Frontal cortex (tissue), 3 donors: ENCODE measurements at regions not wholly inside any gene's neighbourhood (a gene's known extent, or its start where the extent isn't known, plus 50 kb on each side); places are given as distances from the start of the nearest gene placed in this dataset.

ENCODE experiments used
- DNase-seq, 2 donors: peaks; one replicate each; pipeline ENCODE4 v3.0.0; 2012; ENCODE audit warnings: low spot score in 2 of 2
- FAIRE-seq: peaks from 2 replicates; lab custom pipeline; 2012; peaks lifted over from hg19 to GRCh38; lab: Jason Lieb, UNC
- donor health status: control.
- donor health status: control.
- donor health status: control.

DNA sequence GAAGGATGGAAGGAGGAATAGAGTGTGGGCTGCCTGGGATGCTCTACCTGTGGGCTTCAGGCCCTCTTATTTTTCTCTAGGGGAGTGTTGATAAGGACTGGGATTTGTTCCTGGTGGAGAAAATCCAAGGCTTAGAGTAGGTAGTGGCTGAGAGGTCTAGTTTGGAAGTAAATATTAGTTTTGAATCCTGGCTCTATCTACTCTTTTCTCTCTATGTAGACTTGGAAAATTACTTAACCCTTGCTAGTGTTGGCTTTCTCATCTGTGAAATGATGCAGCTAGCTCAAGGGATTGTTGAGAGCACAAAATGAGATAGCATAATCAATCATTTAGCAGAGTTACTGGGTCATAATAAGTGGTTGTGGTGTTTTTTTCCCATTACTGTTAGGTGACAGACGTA, 102.7 kb upstream of the MLIP start:
- DNase-seq: no peak
- no peak for FAIRE-seq

DNA sequence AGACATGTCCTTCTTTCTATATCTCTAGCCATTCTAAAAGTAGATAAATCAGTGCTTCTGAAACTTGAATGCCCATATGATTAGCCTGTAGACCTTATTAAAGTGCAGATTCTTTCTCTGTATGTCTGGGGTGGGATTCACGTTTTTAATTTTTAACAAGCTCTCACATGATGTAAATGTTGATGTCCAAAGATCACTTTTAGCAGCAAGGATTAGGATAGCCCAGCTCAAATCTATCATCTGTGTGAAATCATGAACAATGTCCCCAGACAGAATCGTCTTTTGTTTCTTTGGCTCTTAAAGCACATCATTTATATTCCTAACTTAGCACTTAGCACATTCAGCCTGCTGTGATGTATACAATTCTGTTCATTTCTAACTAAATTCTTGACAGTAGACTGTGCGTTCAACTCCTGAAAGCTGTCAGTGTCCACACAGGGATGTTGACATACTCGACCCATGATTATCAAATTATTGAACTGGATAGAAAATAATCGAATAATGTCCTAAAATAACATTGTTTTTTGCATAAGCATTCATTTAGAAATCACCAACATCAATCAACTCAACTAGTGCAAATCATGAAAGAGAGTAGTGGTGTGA, 102.1 kb upstream of the MLIP start:
- DNase-seq: no peak
- FAIRE-seq: no peak

DNA sequence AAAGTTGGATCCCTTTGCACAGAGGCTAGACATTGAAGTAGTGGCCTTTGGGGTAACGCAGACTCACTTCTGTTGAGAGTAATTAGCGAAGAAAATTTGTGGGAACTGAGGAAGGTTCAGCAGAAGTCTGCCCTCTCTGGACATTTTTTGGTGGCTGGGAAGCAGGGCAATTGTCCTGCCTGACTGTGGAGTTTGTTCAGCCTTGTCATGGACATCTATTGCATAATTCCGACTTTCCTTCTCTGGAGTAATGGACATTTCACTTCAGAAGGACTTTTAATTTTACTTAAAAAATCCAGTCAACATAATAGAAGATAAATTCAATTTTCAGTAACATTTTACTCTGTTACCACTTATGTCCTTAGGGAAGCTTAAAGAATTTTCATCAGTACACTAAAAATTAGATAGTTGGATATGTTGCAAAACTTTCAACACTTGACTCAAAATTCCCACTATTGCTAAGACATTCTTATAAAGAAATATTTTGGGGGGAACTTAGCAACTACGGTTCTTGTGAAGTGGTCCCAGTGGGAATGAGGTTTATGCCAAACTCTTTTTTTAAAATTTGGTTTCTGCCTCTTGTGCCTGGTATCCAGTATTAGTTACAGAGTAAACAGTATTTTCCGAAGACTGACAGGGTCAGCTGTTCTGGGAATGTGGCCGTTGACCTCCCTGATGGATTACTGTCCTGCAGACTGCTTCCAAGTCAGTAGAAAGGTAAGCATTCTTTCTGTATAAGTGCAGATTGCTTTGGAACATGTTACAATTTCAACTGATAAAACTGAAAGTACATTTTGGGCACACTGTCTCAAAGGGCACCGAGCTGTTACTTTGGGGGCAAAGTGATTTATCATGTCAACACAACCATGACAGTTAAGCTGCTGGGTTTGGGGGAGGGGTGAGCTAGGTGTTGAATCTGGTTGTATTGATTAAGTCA, 100.6 kb upstream of the MLIP start:
- FAIRE-seq (no peak), DNase-seq (no peak)

DNA sequence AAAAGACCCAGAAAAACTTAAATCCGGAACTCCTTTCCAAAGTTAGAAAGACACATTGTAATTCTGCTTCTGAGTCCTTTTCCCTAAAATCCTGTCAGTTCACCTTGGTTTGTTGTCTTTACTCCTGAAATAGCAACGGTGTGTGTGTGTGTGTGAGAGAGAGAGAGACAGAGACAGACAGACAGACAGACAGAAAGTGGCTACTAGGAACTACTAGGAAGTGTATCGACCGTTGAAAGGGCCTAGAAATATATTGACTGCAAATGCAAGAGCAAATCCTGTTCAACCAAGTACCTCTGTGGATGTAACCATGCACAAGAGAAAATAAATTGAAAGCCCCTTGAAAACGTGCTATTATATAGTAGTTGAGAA, 100.0 kb upstream of the MLIP start:
- no peak for DNase-seq
- no peak for FAIRE-seq

DNA sequence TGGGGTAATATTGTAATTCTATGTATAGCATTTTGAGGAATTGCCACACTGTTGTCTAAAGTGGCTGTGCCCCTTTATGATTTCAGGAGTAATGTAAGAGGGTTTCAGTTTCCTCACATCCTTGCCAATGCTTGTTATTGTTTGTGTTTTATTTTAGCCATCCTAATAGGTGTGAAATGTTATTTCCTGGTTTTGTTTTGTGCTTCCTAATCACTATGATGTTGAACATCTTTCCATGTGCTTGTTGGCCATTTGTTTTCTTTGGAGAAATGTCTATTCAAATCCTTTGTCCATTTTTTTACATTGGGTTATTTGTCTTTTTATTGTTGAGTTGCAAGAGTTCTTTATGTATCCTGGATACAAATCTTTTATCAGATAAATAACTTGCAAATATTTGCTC, 97.3 kb upstream of the MLIP start:
- no peak for FAIRE-seq

DNA sequence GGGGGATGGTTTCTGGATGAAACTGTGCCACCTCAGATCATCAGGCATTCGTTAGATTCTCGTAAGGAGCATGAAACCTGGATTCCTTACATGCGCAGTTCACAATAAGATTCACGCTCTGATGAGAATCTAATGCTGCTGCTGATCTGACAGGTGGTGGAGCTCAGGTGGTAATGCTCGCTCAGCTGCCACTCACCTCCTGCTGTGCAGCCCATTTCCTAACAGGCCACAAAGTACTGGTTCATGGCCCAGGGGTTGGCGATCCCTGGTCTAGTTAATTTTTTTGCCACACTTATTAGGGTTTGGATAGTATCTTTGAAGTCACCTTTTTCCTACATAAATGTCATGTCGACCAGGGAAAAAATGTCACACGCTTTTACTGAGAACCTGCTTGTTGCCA, 96.8 kb upstream of the MLIP start:
- FAIRE-seq: no peak
- DNase-seq: no peak

More for the DNA sequence above, 97.3 kb upstream of the MLIP start:
- DNase-seq: no peak

DNA sequence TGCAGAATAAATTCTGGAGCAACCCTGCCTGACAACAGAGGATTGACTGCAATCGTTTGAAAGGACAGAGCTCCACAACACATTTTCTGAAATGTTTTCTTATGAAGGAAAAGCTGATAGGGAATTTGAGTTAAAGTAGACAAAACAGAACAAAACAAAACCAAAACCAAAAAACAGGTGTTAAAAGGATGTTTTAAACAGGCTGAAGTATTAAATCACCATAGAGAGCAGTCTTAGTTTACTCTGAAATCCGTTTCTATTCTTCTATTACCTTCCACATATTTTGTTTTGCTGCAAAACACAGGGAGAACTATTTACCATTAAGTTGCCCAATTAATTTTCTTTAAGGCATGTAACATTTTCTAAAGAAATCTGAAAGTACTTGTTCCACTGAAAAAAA, 93.4 kb upstream of the MLIP start:
- DNase-seq (no peak), FAIRE-seq (no peak)

DNA sequence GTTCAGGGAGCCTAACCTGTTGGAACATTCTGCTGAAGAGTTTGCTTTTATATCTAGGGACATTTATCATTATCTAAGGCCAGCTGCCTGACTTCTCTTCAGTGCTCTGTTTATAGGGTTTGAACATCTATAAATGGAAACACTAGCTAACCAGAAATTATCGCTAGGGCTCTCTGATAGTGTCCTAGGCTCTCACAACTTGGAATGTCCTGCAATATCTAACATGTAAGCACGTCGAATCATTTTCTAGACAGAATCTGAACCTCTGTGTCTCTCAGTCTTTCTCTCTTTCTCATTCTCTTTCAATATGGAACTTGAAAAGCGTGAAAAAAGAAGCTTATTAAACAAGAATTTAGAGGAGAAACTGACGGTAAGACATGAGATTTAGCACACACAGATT, 92.5 kb upstream of the MLIP start:
- DNase-seq: no peak
- no peak for FAIRE-seq

DNA sequence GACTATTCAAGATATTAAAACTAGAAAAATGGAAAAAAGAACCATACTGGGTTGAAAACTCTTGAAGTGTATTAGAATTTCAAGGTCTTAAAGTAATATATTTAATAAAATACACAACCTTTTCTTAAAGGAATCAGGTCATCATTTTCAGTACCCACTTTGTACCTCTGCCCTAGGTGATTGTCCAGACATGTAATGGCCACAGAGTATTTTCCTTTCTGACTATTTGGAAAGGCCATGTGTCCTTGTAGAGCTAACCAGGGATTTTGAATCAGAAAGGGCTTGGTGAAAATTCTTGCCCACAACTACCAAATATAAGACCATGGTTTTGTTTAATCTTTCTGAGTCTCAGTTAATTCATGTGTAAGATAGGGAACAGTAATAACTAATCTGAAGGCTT, 91.4 kb upstream of the MLIP start:
- DNase-seq: no peak
- no peak for FAIRE-seq

DNA sequence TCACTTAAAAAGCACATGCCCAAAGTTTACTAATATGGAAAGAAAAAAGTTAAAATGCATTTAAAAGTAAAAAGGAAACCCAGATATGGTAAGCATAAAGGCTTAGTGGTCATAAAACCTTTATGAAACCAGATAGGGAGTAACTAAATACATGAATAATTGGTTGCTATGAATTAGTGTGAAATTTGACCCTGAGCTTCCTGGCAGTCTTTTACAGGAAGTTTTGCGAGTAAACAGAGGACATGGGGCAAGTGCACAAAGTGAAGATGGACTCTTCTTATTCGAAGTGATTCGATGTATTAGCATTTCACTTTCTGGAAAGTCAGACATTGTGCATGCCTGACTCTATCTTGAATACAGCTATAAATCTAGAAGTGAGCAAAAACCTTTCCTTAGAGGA, 90.9 kb upstream of the MLIP start:
- FAIRE-seq (no peak), DNase-seq (no peak)

DNA sequence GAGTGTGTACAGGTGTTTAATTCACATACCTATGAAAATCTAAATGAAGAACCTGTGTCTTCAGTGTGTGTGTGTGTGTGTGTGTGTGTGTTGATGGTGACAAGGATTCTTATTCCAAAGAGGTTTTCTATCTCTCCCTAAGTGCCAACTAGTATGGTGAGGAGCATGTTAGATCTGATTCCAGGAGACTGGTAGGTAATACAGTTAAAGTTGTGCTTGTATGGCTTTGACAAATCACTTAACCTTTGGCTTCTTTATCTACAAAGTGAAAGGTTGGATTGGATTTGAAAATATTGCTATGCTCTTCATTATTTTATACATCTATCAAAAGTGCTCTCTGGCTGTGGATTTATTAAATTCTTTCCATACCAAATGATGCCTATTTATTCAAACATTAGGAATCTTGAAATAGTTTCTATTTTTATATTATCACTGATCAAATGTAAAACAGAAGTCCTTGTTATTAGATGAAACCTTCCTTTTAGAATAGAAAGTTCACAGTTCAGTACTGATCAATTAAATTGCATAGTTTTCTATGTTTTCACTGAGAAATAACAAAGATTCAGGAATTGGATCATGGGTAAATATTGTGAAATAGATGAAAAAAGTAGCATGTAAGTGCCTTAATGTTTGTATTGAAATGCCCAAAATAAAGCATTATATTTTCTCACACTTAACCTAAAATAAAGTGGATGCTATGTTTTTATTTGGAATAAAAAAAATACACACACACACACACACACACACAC, 84.4 kb upstream of the MLIP start:
- FAIRE-seq: no peak
- no peak for DNase-seq

DNA sequence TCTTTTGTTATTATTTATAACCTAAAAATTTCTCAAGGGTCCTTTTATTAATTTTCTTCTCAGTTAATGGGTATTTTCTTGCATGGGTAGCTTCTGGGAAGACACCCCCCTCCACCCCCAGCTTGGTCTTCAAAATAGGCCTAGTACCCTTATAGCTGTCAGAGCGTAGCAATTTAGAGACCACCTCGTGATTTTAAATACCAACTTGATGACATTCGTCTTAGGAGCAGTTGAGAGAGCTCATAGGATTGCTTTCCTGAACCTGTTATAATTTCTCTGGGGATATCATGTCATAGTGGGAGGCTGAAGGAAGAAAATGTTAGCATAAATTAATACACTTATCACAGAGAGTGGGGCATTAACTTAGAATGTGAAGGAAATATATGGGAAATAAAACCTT, 83.1 kb upstream of the MLIP start:
- DNase-seq (no peak), FAIRE-seq (no peak)

DNA sequence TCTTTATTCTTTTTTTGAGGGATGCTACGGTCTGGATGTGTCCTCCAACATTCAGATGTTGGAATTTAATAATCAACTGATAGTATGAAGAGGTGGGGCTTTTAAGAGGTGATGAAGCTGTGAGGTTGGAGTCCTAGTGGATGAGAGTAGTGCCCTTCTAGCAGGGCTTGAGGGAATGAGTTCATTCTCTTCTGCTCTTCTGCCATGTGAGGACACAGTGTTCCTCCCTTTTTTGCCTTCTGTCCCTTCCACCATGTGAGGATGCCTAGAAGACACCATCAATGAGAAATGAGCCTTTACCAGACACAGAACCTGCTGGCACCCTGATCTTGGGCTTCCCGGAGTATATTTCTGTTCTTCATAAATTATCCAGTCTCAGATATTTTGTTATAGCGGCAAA, 82.1 kb upstream of the MLIP start:
- no peak for FAIRE-seq
- DNase-seq: no peak

DNA sequence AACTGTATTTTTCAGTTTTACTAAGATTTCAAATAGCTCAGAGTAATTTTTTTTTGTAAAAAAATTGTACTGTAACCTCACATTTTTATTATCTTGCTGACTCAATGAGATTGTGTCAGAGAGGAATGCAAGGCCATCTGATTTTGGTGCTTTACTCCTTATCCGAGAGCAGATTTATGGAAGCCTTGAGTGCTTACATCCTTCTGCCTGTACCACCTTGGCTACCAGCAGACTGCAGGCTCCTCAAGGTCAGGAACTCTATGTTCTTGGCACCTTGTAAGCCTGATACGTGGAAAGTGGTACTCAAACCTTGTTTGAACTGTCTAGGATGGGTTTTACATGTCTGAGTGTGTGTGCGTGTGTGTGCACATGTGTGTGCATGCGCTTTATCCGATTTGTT, 80.1 kb upstream of the MLIP start:
- FAIRE-seq (no peak), DNase-seq (no peak)

DNA sequence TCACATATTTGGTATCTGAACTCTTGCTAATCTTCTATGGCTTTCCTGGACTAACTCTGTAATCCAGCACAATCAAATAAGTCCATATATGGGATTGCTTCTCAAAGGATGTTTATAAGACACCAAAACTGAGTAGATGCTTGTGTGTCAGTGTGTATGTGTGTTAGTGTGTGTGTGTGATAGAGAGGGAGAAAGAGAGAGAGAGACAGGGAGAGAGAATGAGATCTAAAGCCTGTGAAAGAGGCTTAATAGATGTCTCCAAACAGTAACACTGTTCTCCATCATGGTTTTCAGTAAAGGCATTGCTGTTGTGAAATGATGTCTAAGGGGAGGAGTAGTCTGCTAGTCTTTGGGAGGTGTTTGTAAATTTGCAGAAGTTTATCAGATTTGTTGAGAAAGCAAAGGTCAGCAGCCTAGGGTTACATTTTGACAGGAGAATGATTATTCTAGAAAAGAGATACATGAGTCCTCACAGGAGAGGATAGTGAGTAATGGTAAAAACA, 73.9 kb upstream of the MLIP start:
- FAIRE-seq (no peak), DNase-seq (no peak)

DNA sequence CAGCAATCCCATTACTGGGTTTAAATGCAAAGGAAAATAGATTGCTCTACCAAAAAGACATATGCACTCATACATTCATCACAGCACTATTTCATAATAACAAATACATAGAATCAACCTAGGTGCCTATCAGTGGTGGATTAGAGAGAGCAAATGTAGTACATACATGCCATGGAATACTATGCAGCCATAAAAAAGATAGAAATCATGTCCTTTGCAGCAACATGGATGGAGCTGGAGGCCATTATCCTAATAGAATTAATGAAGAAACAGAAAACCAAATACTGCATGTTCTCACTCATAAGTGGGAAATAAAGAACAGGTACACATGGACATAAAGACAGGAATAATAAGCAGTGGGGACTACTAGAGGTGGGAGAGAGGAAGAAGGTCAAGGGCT, 70.7 kb upstream of the MLIP start:
- FAIRE-seq (no peak), DNase-seq (no peak)

DNA sequence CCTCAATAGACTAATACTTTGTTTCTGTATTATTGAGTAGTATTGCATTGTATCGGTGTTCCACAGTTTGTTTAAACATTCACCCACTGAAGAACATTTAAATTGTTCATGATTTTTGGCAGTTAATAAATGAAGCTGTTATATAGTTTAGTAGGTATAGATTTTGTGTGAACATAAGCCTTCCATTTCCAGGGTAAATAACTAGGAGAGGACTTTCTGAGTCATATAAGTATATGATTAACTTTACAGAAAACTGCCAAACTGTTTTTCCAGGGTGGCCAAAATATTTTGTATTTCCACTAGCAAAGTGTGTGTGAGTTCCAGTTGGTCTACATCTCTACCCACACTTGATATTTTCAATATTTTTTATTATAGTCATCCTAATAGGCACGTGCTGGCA, 70.0 kb upstream of the MLIP start:
- FAIRE-seq (no peak), DNase-seq (no peak)

DNA sequence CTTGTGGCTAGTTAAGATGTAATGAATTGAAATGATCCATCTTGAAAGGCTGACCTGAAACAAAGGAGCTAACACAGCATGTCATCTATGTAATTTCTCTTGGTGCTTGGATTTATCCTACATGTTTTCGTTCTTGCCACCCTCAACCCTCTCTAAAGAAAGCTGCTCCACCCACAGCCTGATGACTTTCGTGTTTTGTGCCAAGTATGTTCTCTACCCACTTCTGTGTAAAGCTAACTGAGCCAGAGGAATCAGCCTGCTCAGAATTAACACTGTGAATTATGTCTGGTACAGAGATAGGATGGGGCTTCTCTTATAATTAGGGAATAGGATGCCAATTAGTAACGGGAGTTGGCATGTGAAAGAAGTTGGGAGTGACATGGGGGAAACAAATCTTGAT, 67.9 kb upstream of the MLIP start:
- FAIRE-seq (no peak), DNase-seq (no peak)

DNA sequence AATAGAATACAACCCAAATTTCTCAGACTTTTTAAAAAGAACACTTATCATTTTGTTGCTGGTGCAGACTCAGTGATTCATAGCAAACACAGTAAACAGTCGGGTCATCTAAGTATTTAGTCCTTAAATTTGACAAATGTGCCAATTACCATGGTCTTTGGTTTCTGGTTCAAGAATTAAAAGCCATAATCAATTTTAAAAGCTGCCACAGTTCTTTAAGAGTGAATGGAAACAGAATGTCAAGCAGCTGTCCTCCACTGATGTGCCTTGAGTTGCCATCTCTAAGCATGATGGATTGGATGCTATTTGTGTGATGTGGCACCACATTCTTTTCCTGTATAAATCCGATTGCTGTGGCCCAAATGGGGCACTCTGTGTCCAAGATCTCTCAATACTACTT, 67.2 kb upstream of the MLIP start:
- FAIRE-seq (no peak), DNase-seq (no peak)

DNA sequence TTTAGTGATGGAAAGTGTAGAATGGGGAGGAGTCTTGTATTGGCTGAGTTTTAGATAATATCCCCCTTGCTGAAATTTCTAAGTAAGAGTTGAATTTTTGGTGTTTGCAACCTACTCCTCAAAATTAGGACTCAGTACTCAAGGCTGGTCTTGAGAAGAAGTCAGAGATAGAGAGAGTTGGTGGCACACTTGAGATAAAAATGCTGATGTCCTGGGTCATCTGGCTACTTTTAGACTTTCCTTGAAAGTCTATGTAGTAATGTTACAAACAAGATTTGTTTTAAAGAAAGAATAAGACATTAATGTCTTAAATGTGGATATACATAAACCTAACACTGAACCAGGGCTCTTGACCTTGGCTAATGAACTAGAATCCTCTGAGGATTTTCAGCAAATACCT, 62.5 kb upstream of the MLIP start:
- no peak for FAIRE-seq
- DNase-seq: no peak

DNA sequence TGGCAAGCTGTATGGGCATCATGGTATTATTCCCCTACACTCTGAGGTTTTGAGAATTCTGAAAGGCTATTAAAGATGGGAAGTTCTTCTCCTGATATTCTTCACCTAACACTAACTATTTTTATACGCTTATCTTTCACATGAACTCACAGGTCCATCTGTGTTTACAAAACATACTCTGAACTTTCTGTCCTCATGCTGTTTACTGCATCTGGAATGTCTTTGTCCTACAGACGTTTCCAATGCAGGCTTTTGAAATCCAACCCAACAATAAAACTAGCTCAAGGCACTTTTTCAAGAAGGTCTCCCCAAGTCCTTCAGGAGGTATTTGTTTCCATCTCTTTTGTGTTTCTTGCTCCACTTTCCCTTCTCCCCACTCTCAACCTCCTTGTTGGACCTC, 60.5 kb upstream of the MLIP start:
- FAIRE-seq: no peak
- DNase-seq: no peak
